Endometrial microvascular endothelial cells (primary cell): ENCODE measurements at regions not wholly inside any gene's neighbourhood (a gene's known extent, or its start where the extent isn't known, plus 50 kb on each side); places are given as distances from the start of the nearest gene placed in this dataset.

Experiments used
- in situ Hi-C: cut with HindIII; loops from 2 replicates; pipeline ENCODE4 v1.10.0; 2017; ENCODE audit warnings: low sequenced_read_pairs, low pct_unique_long_range_greater_than_20kb; ENCODE audit errors: inconsistent ontology term

- in situ Hi-C loops, result no loop called here
Observed at GRCh38 chr22:49369726-49370626, 457.7 kb downstream of the BRD1 start.

- in situ Hi-C loops, result no loop called here
Observed at GRCh38 chr22:49368976-49369725, 458.5 kb downstream of the BRD1 start.

GRCh38 chr22:49368221-49368975 lies 459.3 kb downstream of the BRD1 start:
- in situ Hi-C loops, result no loop called here

- in situ Hi-C loops, result no loop called here
Observed at GRCh38 chr22:49367041-49367697, 460.5 kb downstream of the BRD1 start.

GRCh38 chr22:49366437-49366836 lies 461.2 kb downstream of the BRD1 start:
- in situ Hi-C loops, result no loop called here

- in situ Hi-C loops, result no loop called here
Observed at GRCh38 chr22:49365910-49366309, 461.8 kb downstream of the BRD1 start.

GRCh38 chr22:49365191-49365837 lies 462.4 kb downstream of the BRD1 start:
- in situ Hi-C loops, result no loop called here

GRCh38 chr22:49364398-49364797 lies 463.3 kb downstream of the BRD1 start:
- in situ Hi-C loops, result no loop called here

- in situ Hi-C loops, result no loop called here
Observed at GRCh38 chr22:49363526-49364230, 464.0 kb downstream of the BRD1 start.

- in situ Hi-C loops, result no loop called here
Observed at GRCh38 chr22:49362211-49362839, 465.3 kb downstream of the BRD1 start.

GRCh38 chr22:49361164-49361563 lies 466.5 kb downstream of the BRD1 start:
- in situ Hi-C loops, result no loop called here

GRCh38 chr22:49360746-49361145 lies 466.9 kb downstream of the BRD1 start:
- in situ Hi-C loops, result no loop called here

GRCh38 chr22:49359076-49359475 lies 468.6 kb downstream of the BRD1 start:
- in situ Hi-C loops, result no loop called here

GRCh38 chr22:49357661-49358440 lies 469.8 kb downstream of the BRD1 start:
- in situ Hi-C loops, result no loop called here

- in situ Hi-C loops, result no loop called here
Observed at GRCh38 chr22:49356428-49356827, 471.2 kb downstream of the BRD1 start.

GRCh38 chr22:49355211-49355920 lies 472.3 kb downstream of the BRD1 start:
- in situ Hi-C loops, result no loop called here
